IMR-90 (cell line): ENCODE measurements at regions not wholly inside any gene's neighbourhood (a gene's known extent, or its start where the extent isn't known, plus 50 kb on each side); places are given as distances from the start of the nearest gene placed in this dataset.

Experiments used
- BHLHE40 ChIP-seq: fragments of 150-350 bp; IDR thresholded peaks from 2 replicates; pipeline ENCODE4 v1.6.1; 2016; ENCODE audit warnings: mild to moderate bottlenecking, low read depth, low read length
- CHD1 ChIP-seq: IDR thresholded peaks from 2 replicates; pipeline ENCODE4 v1.6.1; 2012; ENCODE audit warnings: low read depth, low read length, improper control_type of control experiment
- ELK1 ChIP-seq: fragments of 150-350 bp; IDR thresholded peaks from 2 replicates; pipeline ENCODE4 v1.6.1; 2016; ENCODE audit warnings: low read depth, mild to moderate bottlenecking, low read length, moderate library complexity, borderline replicate concordance
- FOS ChIP-seq: fragments of 150-350 bp; IDR thresholded peaks from 2 replicates; pipeline ENCODE4 v1.6.1; 2016; ENCODE audit warnings: low read depth, low read length
- MAFK ChIP-seq: IDR thresholded peaks from 2 replicates; pipeline ENCODE4 v1.6.1; 2012; ENCODE audit warnings: low read depth, low read length, improper control_type of control experiment
- MAZ ChIP-seq: IDR thresholded peaks from 2 replicates; pipeline ENCODE4 v1.6.1; 2012; ENCODE audit warnings: low read depth, mild to moderate bottlenecking, low read length, improper control_type of control experiment, moderate library complexity, borderline replicate concordance
- MXI1 ChIP-seq: IDR thresholded peaks from 2 replicates; pipeline ENCODE4 v1.6.1; 2012; ENCODE audit warnings: low read depth, mild to moderate bottlenecking, low read length, moderate library complexity, borderline replicate concordance
- NFE2L2 ChIP-seq: fragments of 150-350 bp; IDR thresholded peaks from 2 replicates; pipeline ENCODE4 v1.6.1; 2016; ENCODE audit warnings: low read depth, mild to moderate bottlenecking, low read length
- POLR2A ChIP-seq: IDR thresholded peaks from 2 replicates; pipeline ENCODE4 v1.6.1; 2012; ENCODE audit warnings: mild to moderate bottlenecking, low read depth, low read length
- RAD21 ChIP-seq: IDR thresholded peaks from 2 replicates; pipeline ENCODE4 v1.6.1; 2012; ENCODE audit warnings: low read length, improper control_type of control experiment
- RCOR1 ChIP-seq: IDR thresholded peaks from 2 replicates; pipeline ENCODE4 v1.6.1; 2012; ENCODE audit warnings: mild to moderate bottlenecking, low read length, improper control_type of control experiment; ENCODE audit not compliant: insufficient replicate concordance
- SMC3 ChIP-seq: fragments of 150-350 bp; IDR thresholded peaks from 2 replicates; pipeline ENCODE4 v1.6.1; 2016; ENCODE audit warnings: low read depth, mild to moderate bottlenecking, antibody characterized with exemption, low read length, moderate library complexity
- USF2 ChIP-seq: fragments of 150-350 bp; IDR thresholded peaks from 2 replicates; pipeline ENCODE4 v1.6.1; 2017; ENCODE audit warnings: mild to moderate bottlenecking, antibody characterized with exemption, low read length, low read depth
- TF ChIP-seq, protein P1 (sequence below): conservative IDR thresholded peaks from 2 replicates; pipeline ENCODE4 v1.5.1; 2012; ENCODE audit warnings: mild to moderate bottlenecking, low read depth, low read length, improper control_type of control experiment

DNA sequence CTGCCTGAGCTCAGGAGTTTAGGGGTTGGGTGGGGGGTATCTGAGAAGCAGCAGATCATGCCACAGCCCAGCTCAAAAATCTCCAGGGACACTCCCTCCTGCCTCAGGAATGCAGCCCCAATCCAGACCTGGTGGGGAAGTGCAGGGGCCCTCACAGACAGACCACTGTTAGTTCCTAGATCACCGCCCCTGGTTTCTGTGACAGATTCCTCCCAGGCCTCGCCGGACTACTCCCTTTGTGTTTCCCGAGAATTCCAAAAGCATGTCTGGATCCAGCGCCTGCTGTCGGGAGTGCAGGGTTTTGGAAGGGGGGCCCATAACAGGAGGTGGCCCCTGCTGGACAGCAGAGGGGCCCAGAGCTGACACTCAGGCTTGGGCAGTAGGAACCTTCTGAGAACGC, 74.5 kb downstream of the CTSL start:
- TF ChIP-seq, protein P1, sequence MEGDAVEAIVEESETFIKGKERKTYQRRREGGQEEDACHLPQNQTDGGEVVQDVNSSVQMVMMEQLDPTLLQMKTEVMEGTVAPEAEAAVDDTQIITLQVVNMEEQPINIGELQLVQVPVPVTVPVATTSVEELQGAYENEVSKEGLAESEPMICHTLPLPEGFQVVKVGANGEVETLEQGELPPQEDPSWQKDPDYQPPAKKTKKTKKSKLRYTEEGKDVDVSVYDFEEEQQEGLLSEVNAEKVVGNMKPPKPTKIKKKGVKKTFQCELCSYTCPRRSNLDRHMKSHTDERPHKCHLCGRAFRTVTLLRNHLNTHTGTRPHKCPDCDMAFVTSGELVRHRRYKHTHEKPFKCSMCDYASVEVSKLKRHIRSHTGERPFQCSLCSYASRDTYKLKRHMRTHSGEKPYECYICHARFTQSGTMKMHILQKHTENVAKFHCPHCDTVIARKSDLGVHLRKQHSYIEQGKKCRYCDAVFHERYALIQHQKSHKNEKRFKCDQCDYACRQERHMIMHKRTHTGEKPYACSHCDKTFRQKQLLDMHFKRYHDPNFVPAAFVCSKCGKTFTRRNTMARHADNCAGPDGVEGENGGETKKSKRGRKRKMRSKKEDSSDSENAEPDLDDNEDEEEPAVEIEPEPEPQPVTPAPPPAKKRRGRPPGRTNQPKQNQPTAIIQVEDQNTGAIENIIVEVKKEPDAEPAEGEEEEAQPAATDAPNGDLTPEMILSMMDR: no peak
- no peak for TF ChIP-seq USF2
- no peak for TF ChIP-seq FOS
- no peak for TF ChIP-seq POLR2A
- no peak for TF ChIP-seq MXI1
- no peak for TF ChIP-seq MAFK
- no peak for TF ChIP-seq RAD21
- TF ChIP-seq RCOR1: no peak
- TF ChIP-seq MAZ: no peak
- no peak for TF ChIP-seq ELK1
- no peak for TF ChIP-seq NFE2L2
- no peak for TF ChIP-seq CHD1
- no peak for TF ChIP-seq BHLHE40
- TF ChIP-seq SMC3: no peak
